Endodermal cell (in vitro differentiated cells): ENCODE measurements at regions not wholly inside any gene's neighbourhood (a gene's known extent, or its start where the extent isn't known, plus 50 kb on each side); places are given as distances from the start of the nearest gene placed in this dataset.

ENCODE experiments used
- DNase-seq: peaks from one replicate; pipeline ENCODE4 v3.0.0-alpha.2; 2017
- H3K27ac ChIP-seq: 2 replicates; pipeline ENCODE4 v1.5.1; 2013; ENCODE audit warnings: mild to moderate bottlenecking, low read depth, low read length, moderate library complexity
- H3K27me3 ChIP-seq: 2 replicates; pipeline ENCODE4 v1.6.1; 2013; ENCODE audit warnings: mild to moderate bottlenecking, low read length, moderate library complexity; ENCODE audit not compliant: insufficient read depth, control insufficient read depth, poor library complexity, severe bottlenecking
- H3K36me3 ChIP-seq: 2 replicates; pipeline ENCODE4 v1.7.0; 2013; ENCODE audit warnings: mild to moderate bottlenecking, low read length, moderate library complexity; ENCODE audit not compliant: control insufficient read depth, insufficient read depth
- H3K4me1 ChIP-seq: one replicate; pipeline ENCODE4 v1.7.0; 2013; ENCODE audit warnings: low read length; ENCODE audit not compliant: control insufficient read depth, insufficient read depth
- H3K4me3 ChIP-seq: 2 replicates; pipeline ENCODE4 v1.5.1; 2013; ENCODE audit warnings: mild to moderate bottlenecking, low read length, moderate library complexity
- H3K9ac ChIP-seq: 2 replicates; pipeline ENCODE4 v1.6.1; 2013; ENCODE audit warnings: mild to moderate bottlenecking, low read length, moderate library complexity; ENCODE audit not compliant: poor library complexity, severe bottlenecking; ENCODE audit errors: extremely low read depth
- H3K9me3 ChIP-seq: 2 replicates; pipeline ENCODE4 v1.6.1; 2013; ENCODE audit warnings: mild to moderate bottlenecking, low read length, moderate library complexity; ENCODE audit not compliant: control insufficient read depth
- H3K27ac Mint-ChIP-seq: 2 replicates; pipeline ENCODE4 v1.8.0; 2020; ENCODE audit warnings: mixed read lengths
- H3K27me3 Mint-ChIP-seq: 2 replicates; pipeline ENCODE4 v1.8.0; 2021; ENCODE audit warnings: mild to moderate bottlenecking, mixed read lengths; ENCODE audit not compliant: insufficient read depth
- H3K36me3 Mint-ChIP-seq: 2 replicates; pipeline ENCODE4 v1.8.0; 2020; ENCODE audit warnings: low read depth, mixed read lengths
- H3K4me1 Mint-ChIP-seq: 2 replicates; pipeline ENCODE4 v1.8.0; 2020; ENCODE audit warnings: mixed read lengths
- H3K4me3 Mint-ChIP-seq: 2 replicates; pipeline ENCODE4 v1.8.0; 2020; ENCODE audit warnings: mild to moderate bottlenecking, moderate library complexity, mixed read lengths
- H3K9me3 Mint-ChIP-seq: 2 replicates; pipeline ENCODE4 v1.8.0; 2020; ENCODE audit warnings: mild to moderate bottlenecking, mixed read lengths
- WGBS, 2 experiments: methylation state at CpG; one replicate each; pipeline versions ENCODE4 v1.1.5 to v1.1.7; 2013; ENCODE audit warnings: missing lambda C conversion rate in 2 of 2, mixed read lengths in 1 of 2; ENCODE audit not compliant: insufficient coverage in 1 of 2, insufficient read length in 1 of 2; 5-methylcytosine and 5-hydroxymethylcytosine counted together
- TF ChIP-seq, protein P1 (sequence below): fragments of 200-600 bp; sonication (generic); conservative IDR thresholded peaks from 2 replicates; pipeline ENCODE4 v1.5.0; 2021; ENCODE audit warnings: antibody characterized with exemption, mild to moderate bottlenecking

DNA sequence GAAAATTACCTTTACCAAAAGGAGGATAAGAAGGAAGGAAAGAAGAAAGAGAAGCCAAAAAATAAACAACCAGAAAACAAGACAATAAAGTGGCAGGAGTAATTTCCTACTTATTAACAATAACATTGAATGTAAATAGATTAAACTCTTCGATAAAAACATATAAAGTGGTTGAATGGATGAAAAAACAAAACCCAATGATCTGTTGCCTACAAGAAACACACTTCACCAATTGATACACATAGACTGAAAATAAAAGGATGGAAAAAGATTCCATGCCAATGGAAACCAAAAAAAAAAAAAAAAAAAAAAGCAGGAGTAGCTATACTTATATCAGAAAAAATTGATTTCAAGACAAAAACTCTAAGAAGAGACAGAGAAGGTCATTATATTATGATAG lies 518.9 kb downstream of the BCKDHB start:
- no peaks in the 10 kb centered on the region for H3K27me3 ChIP-seq
- Mint-ChIP-seq H3K4me1 (no peaks in the 10 kb centered on the region), H3K4me3 (no peak overlapping the region), H3K9me3 (peaks cover 1% of the 10 kb centered on the region), H3K27me3 (no peaks in the 10 kb centered on the region), H3K36me3 (peaks cover 5% of the 10 kb centered on the region), H3K27ac (no peak overlapping the region)
- H3K36me3 ChIP-seq, result no peaks in the 10 kb centered on the region
- no peak overlapping the region for H3K27ac ChIP-seq
- no peaks in the 10 kb centered on the region for H3K9me3 ChIP-seq
- DNase-seq, result no peak
- no CpG with 5 or more reads among the region's 1 CpG for WGBS, 2 experiments
- no peak overlapping the region for H3K9ac ChIP-seq
- H3K4me1 ChIP-seq, result no peaks in the 10 kb centered on the region
- TF ChIP-seq, protein P1, sequence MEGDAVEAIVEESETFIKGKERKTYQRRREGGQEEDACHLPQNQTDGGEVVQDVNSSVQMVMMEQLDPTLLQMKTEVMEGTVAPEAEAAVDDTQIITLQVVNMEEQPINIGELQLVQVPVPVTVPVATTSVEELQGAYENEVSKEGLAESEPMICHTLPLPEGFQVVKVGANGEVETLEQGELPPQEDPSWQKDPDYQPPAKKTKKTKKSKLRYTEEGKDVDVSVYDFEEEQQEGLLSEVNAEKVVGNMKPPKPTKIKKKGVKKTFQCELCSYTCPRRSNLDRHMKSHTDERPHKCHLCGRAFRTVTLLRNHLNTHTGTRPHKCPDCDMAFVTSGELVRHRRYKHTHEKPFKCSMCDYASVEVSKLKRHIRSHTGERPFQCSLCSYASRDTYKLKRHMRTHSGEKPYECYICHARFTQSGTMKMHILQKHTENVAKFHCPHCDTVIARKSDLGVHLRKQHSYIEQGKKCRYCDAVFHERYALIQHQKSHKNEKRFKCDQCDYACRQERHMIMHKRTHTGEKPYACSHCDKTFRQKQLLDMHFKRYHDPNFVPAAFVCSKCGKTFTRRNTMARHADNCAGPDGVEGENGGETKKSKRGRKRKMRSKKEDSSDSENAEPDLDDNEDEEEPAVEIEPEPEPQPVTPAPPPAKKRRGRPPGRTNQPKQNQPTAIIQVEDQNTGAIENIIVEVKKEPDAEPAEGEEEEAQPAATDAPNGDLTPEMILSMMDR, result no peak
- no peak overlapping the region for H3K4me3 ChIP-seq

DNA sequence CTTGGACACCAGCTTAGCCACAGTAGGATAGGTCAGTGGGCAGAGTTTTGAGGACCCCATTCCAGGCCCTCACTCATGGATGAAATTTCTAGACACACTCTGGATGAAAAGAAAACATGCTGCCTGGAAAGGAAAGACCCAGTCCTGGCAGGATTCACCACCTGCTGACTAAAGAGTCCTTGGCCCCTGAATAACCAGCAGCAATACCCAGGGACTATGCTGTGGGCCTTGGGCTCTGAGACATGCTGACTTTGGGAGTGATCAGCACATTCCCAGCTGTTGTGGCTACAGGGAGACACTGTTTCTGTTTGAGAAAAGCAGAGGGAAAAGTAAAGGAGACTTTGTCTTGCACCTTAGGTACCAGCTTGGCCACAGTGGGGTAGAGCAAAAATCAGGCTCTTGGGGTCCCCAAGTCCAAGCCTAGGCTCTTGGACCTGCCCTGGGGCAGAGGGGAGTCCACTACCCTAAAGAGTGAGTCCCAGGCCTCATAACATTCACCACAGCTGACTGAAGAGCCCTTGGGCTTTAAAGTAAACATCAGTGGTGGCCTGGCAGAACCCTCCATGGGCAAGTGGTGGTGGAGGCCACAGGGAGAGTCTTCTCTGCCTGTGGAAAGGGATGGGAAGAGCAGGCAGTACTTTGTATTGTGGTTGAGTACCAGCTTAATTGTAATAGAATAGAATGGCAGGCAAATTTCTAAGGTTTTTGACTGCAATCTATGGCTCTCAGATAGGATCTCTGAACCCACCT lies 516.8 kb downstream of the BCKDHB start:
- H3K4me3 Mint-ChIP-seq, result no peak overlapping the region
- no peak overlapping the region for H3K27ac Mint-ChIP-seq
- peaks cover 1% of the 10 kb centered on the region for H3K36me3 Mint-ChIP-seq
- DNase-seq, result no peak
- H3K27me3 Mint-ChIP-seq, result no peaks in the 10 kb centered on the region
- Histone ChIP-seq H3K4me1 (no peaks in the 10 kb centered on the region), H3K36me3 (no peaks in the 10 kb centered on the region), H3K9ac (no peak overlapping the region), H3K27me3 (no peaks in the 10 kb centered on the region), H3K27ac (no peak overlapping the region), H3K9me3 (no peaks in the 10 kb centered on the region), H3K4me3 (no peak overlapping the region)
- TF ChIP-seq, protein P1, result no peak
- peaks cover 2% of the 10 kb centered on the region for H3K9me3 Mint-ChIP-seq
- H3K4me1 Mint-ChIP-seq, result no peaks in the 10 kb centered on the region

DNA sequence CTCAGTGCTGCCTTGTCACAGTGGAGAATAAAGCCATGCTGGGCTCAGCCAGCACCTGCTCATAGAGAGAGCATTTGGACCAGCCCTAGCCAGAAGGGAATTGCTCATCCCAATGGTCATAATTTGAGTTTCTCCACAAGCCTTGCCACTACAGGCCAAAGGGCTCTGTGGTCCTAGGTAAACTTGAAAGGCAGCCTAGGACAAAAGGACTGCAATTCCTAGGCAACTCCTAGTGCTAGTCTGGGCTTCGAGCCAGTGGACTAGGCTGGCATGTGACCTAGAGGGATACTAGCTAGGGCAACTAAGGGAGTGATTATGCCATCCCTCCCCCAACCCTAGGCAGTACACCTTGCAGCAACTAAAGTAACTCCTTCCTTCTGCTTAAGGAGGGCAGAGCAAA lies 516.2 kb downstream of the BCKDHB start:
- WGBS, 2 experiments, result 95 to 100% methylated on average over 1 of the region's 1 CpG
- Mint-ChIP-seq H3K27me3 (no peaks in the 10 kb centered on the region), H3K9me3 (peaks cover 4% of the 10 kb centered on the region), H3K4me3 (no peak overlapping the region), H3K27ac (no peak overlapping the region), H3K36me3 (no peaks in the 10 kb centered on the region), H3K4me1 (no peaks in the 10 kb centered on the region)
- no peak for DNase-seq
- Histone ChIP-seq H3K27me3 (no peaks in the 10 kb centered on the region), H3K36me3 (no peaks in the 10 kb centered on the region), H3K4me1 (no peaks in the 10 kb centered on the region), H3K27ac (no peak overlapping the region), H3K9ac (no peak overlapping the region), H3K9me3 (no peaks in the 10 kb centered on the region), H3K4me3 (no peak overlapping the region)
- TF ChIP-seq, protein P1, result no peak
